SKM-1 (cell line): ENCODE measurements at regions not wholly inside any gene's neighbourhood (a gene's known extent, or its start where the extent isn't known, plus 50 kb on each side); places are given as distances from the start of the nearest gene placed in this dataset.

Source experiments
- DNase-seq: peaks from one replicate; lab custom pipeline; 2025; ENCODE audit not compliant: unreplicated experiment; lab: John Stamatoyannopoulos, UW

- no peak for DNase-seq
Measured at GRCh38 chr6:142558786-142559185, 257.0 kb downstream of the ADGRG6 start.

- DNase-seq, result no peak
Measured at GRCh38 chr6:142561511-142562265, 259.9 kb downstream of the ADGRG6 start.

GRCh38 chr6:142562865-142563264, 261.1 kb downstream of the ADGRG6 start:
- no peak for DNase-seq

- peak; percentile 47 for DNase-seq
Measured at GRCh38 chr6:142566628-142567396, 265.0 kb downstream of the ADGRG6 start.

GRCh38 chr6:142567461-142567860, 265.7 kb downstream of the ADGRG6 start:
- no peak for DNase-seq

- no peak for DNase-seq
Measured at GRCh38 chr6:142568857-142569597, 267.2 kb downstream of the ADGRG6 start.

- DNase-seq, result no peak
Measured at GRCh38 chr6:142569676-142570075, 267.9 kb downstream of the ADGRG6 start.

- DNase-seq, result no peak
Measured at GRCh38 chr6:142570221-142570671, 268.4 kb downstream of the ADGRG6 start.

GRCh38 chr6:142592876-142593275, 291.1 kb downstream of the ADGRG6 start:
- no peak for DNase-seq

GRCh38 chr6:142597836-142598235, 296.0 kb downstream of the ADGRG6 start:
- no peak for DNase-seq

GRCh38 chr6:142601427-142601826, 299.6 kb downstream of the ADGRG6 start:
- no peak for DNase-seq

- no peak for DNase-seq
Measured at GRCh38 chr6:142602972-142603371, 301.2 kb downstream of the ADGRG6 start.

GRCh38 chr6:142605922-142606485, 304.2 kb downstream of the ADGRG6 start:
- peak; percentile 31 for DNase-seq

- no peak for DNase-seq
Measured at GRCh38 chr6:142612956-142613355, 311.1 kb downstream of the ADGRG6 start.

GRCh38 chr6:142613981-142614380, 312.2 kb downstream of the ADGRG6 start:
- DNase-seq, result no peak

- DNase-seq, result no peak
Measured at GRCh38 chr6:142617158-142617557, 315.4 kb downstream of the ADGRG6 start.

- no peak for DNase-seq
Measured at GRCh38 chr6:142621822-142622221, 320.0 kb downstream of the ADGRG6 start.

GRCh38 chr6:142624978-142625715, 319.8 kb downstream of the HIVEP2 start:
- DNase-seq, result no peak

- DNase-seq, result no peak
Measured at GRCh38 chr6:142627474-142627873, 317.5 kb downstream of the HIVEP2 start.

- DNase-seq, result no peak
Measured at GRCh38 chr6:142631517-142632385, 313.2 kb downstream of the HIVEP2 start.
